Hematopoietic multipotent progenitor cell (in vitro differentiated cells): ENCODE measurements at regions not wholly inside any gene's neighbourhood (a gene's known extent, or its start where the extent isn't known, plus 50 kb on each side); places are given as distances from the start of the nearest gene placed in this dataset.

ENCODE experiments used
- DNase-seq, 3 donors: peaks; one replicate each; pipeline ENCODE4 v3.0.0-alpha.2; 2011 to 2015; ENCODE audit warnings: low read depth in 2 of 3, low spot score in 2 of 3

- no peak for DNase-seq
Measured at GRCh38 chr1:14120895-14121294, 420.9 kb downstream of the PRDM2 start.

DNA sequence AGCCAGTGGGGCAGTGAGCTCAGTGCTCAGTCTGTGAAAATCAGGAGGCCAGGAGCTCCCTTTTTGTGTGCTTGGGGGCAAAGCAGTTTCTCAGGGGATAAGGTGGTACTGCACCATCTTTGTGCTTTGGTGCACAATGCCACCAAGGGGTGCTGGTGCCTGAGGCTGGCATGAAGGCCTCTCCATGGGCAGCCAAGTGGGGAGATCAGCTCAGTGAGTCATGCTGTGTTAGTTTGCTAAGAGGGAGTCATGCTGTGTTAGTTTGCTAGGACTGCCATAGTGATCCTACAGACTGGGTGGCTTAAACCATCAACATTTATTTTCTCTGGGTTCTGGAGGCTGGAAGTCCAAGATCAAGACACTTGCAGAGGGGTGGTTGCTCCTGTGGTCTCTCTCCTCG, 428.1 kb downstream of the PRDM2 start:
- no peak for DNase-seq

- no peak for DNase-seq
Measured at GRCh38 chr1:14129009-14129408, 429.0 kb downstream of the PRDM2 start.

GRCh38 chr1:14135070-14135469, 435.1 kb downstream of the PRDM2 start:
- DNase-seq = no peak

DNA sequence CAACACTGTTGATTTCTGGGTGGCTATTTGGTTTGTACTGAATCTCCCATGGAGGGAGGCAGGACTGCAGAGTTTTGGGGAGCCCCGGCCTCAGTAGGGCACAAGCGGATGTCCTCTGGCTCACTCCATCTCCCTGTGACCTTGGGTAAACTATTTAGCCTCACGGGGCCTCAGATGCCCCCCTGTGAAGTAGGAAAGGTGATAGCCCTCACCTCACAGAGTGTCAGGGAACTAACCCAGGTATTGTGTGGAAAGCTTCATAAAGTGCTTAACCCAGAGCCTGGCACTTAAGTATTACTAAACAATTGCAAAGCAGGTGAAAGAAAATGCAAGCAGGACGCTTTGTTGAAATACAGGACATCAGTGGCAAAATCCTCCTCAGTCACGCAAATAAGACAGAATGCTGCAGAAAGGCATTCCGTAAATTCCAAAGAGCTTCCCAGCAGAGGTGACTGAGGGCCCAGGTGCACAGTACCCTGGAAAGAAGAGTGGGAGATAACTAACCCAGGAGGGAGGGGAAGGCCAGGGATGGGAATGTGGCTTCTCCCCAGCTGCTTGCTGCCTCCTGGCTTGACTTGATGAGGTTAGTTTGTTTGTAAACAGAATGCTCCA, 436.3 kb downstream of the PRDM2 start:
- no peak for DNase-seq

DNA sequence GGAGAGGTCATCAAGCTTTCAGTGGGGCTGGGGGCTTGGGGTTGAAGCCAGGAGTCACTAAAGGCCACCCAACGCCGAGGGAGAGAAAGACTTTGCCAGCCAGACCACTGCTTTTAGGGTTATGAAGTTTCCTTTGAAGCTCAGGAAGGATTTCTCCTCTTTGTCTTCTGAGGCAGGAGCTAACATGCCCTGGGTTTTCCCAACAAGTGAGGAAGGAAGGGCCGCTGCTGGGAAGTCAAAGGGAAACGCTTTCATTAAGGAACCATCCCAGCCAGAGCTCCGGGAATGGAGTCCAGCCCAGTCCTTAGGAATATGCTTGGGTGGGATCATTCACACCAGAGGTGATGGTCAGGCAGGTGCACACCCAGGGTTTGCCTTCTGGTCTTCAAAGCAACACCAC, 436.9 kb downstream of the PRDM2 start:
- DNase-seq = no peak

- DNase-seq = no peak
Measured at GRCh38 chr1:14137411-14138134, 437.6 kb downstream of the PRDM2 start.

GRCh38 chr1:14138135-14138506, 438.1 kb downstream of the PRDM2 start:
- no peak for DNase-seq

- no peak for DNase-seq
Measured at GRCh38 chr1:14138687-14139086, 438.7 kb downstream of the PRDM2 start.

DNA sequence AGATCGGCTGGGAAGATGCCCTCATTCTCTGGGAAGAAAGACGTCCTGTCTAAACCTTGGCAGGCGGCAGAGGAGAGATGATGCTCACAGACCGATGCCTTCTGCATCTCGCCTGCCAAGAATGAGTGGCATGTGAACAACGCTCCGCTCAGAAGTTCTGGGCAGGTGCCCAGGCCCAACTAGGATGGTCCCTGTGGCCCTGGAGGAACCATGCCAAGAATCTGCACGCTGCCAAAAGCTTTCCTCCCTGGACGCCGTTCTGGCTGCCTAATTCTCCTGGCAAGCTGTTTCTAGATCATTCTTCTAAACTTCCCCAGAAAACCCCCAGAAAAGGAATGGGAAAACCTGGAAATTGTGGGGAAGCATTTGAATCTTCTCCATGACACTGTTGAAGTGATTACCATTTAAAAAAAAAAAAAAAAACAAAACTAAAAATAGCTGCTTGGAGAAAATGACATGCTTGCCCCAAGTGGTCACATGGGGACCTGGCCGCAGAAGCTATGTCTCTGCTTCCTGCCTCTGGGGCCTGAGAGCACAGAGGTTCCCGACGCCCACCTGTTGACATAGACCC, 440.9 kb downstream of the PRDM2 start:
- DNase-seq = no peak

DNA sequence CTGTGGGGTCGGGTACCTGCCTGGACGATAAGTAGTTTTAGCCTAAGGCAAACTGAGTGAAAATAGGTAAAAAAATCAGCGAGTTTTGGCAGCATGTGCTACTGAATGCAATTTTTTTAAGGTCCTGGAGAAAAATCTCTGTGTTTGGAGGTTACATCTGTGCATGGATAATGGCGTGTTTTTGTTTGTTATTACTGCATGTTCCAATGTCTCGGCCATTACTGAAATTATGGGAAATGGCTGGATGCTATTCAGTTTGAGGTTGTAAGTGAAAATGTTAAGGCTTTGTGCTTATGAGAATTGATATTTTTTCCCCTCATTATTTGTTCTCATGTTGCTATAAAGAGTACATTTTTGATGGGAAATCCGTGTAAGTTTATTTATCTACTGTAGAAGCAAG, 441.7 kb downstream of the PRDM2 start:
- DNase-seq = no peak

DNA sequence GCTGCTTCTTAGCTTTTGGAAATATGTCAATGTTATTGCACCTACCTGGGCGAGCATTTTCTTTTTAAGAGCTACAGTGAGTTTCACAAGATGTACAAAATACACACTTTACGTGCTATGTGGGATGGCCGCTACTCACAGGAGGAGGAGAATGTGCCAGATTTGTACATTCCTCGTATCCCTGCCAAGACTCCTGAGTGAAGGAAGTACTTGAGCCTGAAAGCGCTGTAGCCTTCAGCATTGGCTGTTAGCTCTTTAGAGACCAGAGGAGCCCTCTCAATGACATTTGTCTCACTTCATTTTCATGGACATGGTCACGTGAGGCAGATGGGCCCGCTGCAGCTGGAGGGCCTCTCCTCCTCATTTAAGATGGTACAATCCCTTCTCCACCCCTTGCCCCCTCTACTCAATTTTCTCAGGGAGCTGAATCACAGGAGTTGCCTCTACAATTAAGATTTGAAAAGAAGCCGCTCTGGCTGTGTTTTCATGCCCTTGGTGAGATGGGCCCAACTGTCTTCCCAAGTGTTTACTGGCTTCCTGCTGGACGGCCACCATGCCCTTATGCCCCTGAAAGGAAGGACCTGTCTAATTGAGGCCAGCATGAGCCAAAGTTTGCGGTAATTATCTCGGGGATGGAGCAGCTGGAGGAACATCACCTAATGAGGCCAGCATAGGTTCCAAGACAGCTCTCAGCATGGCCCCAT, 442.6 kb downstream of the PRDM2 start:
- no peak for DNase-seq

- DNase-seq = no peak
Measured at GRCh38 chr1:14143777-14144176, 443.8 kb downstream of the PRDM2 start.

GRCh38 chr1:14148526-14148925, 448.5 kb downstream of the PRDM2 start:
- DNase-seq = no peak

- DNase-seq = no peak
Measured at GRCh38 chr1:14149431-14149830, 449.1 kb upstream of the KAZN start.

GRCh38 chr1:14156543-14156942, 441.9 kb upstream of the KAZN start:
- no peak for DNase-seq

DNA sequence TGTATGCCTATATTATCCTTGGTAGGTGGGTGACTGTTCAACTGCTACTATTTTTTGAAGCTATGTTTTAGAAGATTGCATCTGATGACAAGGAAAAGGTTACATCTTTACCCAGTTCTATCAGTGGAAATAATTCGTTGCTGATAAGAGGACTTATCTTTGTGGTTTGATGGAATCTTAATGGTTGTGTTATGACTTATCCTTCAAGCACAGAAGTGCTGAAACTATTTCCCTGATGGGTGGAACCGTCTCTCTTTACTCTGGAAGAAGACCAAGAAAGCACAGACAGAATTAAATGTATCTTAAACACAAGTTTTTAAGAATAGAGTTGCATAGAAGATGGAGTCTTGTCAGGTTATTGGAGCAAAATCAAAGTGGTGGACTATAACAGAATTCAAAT, 437.7 kb upstream of the KAZN start:
- DNase-seq = no peak

- no peak for DNase-seq
Measured at GRCh38 chr1:14163246-14163645, 435.2 kb upstream of the KAZN start.

- DNase-seq = no peak
Measured at GRCh38 chr1:14165371-14165801, 433.1 kb upstream of the KAZN start.

GRCh38 chr1:14167884-14168283, 430.6 kb upstream of the KAZN start:
- no peak for DNase-seq

GRCh38 chr1:14168326-14169063, 430.0 kb upstream of the KAZN start:
- DNase-seq = no peak
